ENCODE measurements at regions not wholly inside any gene's neighbourhood (a gene's known extent, or its start where the extent isn't known, plus 50 kb on each side); places are given as distances from the start of the nearest gene placed in this dataset.

DNA sequence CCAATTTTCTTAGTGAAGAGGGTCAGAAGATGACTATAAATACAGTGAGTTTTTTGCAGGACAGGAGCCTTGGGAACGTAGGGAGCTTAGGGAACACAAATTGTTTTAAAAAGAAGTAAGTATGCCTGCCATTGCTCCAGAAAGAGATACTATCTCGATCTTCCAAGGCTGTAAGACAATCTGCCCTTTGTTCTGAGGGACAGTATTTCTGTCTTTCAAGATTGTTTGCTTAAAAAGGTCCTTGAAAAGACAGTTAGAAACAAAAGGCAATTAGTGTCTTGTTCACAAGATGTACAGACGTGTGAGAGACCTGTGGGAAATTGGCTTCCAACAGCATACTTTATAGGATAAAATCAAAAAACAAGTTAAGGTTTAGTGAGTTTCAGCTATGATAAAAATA, 321.2 kb upstream of the FAR2 start:
- no peak for DNase-seq

DNA sequence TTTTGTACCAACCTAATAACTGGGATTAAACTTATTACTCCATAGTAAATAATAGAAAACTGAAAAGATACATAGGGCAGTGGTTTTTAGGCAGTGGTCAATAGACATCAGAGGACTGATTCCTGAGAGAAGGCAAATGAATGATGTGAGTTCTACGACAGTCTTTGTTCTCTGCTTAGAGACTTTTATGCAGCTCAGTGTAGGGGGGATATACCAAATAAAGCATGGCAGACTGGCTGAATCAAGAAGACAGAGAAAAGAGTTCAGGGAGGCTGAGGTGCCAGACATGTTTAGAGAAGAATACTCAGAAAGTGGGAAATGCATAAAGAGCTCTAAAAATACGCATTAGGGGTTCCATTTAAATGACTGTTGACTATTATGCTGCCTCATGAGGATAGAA, 320.8 kb upstream of the FAR2 start:
- no peak for DNase-seq

DNA sequence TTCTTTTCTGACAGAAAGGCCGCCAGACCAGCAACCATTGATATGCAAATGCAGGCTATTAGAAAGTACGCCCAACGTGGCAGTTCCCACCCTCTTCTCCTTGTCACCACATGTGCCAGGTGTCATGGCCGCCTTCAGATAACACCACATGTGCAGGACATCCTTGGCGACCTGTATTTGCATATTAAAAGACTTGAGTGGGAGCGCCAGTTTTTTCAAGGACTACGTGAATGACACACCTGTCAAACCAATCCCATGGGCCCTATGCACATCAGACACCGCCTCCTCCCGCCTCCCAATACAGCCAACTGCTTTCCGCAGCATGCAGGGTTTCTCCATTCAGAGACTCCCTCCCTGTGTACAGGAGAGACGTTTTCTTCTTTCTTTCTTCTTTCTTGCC, 318.6 kb upstream of the FAR2 start:
- DNase-seq: no peak

- no peak for DNase-seq
Measured at GRCh38 chr12:28844718-28845117, 304.4 kb upstream of the FAR2 start.

- DNase-seq: no peak
Measured at GRCh38 chr12:28851781-28852180, 297.3 kb upstream of the FAR2 start.

GRCh38 chr12:28855761-28856310, 293.2 kb upstream of the FAR2 start:
- DNase-seq: no peak

GRCh38 chr12:28857369-28857768, 291.7 kb upstream of the FAR2 start:
- DNase-seq: no peak

DNA sequence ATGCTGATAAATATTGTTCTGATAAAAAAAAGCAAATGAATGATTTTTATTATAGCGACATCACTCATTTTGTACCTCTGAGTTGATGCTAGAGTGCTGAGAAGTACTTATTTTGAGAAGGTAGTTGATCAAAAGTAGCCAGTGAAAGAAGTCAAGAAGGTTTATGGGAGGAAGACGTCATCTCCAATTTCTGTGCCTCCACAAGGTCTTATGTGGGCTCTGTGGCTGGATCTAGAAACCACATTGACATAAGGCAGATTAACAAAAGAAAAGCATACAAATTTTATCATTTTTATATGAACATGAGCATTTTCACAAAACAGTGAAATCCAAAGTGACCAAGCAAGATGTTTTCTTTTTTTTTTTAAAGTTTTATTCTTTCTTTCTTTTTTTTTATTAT, 289.5 kb upstream of the FAR2 start:
- no peak for DNase-seq

GRCh38 chr12:28865776-28866175, 283.3 kb upstream of the FAR2 start:
- DNase-seq: no peak

DNA sequence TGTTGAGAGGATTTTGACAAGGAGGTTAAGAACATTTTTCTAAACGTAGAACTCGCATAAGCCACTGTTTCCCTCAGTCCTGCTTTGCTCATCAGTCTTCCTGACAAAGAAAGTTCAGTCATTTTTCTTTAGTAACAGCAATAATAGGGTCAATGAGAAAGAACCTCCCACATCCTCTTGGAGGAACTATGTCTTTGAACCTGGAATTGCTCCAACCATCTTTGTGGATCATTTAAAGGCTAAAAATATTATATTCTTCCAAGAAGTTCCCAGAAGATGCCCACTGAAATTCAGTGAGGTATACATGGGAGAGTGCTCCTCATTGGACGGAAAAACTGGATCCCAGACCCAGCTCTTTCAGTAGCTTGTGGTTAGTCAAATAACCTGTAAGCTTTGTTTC, 282.8 kb upstream of the FAR2 start:
- DNase-seq: no peak

DNA sequence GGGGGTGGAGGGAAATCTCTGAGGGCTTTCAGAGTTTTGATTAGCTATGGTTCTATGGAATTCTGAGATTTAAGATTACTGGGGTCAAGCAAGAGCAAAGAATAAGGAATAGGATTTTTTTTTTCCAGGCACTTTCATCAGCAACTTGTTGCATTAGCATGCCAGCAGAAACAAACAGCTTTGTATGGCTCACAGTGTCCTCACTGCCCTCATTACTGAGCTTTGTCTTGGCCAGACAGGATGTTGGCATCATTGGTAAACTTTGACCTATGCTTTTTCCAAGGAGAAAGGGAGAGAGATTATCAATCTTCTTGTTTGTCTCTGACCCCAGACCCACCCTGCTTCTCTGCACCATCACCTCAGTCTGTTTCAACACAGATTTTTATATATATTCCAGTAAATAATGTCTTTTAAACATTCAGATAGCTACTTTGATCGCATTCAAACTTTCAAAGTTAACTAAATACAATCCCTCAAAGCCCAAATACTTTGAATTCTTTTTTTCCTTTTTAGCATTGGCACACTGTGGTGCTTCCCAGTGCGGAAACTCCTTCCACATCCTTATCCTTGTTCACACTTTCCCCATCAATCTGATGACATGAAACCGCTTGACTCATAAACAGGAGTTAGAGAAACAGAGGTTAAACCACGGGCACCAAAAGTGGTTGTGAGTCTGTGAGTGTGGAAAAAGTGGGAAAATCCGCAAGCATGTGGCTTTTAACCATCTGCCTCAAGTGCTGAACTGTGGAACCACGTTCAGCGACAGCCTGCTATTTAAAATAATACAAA, 282.2 kb upstream of the FAR2 start:
- no peak for DNase-seq

DNA sequence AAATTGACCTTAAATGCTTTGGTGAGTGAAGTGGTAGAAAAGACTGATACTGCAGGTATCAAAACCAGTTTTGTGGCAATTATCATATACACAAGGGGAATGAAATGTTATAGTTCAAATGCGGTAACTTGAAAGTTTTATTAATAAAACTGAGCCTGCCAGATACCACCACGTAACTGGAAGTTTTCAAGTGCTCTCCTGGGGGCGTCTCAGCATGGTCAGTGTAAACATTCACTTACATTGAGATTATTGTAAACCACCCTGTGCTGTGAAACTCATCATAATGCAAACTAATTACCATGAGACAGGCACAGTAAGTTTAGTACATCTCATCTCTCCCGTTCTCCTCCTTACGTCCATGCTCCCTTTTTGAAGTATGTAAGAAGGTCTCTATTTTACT, 280.7 kb upstream of the FAR2 start:
- no peak for DNase-seq

- DNase-seq: no peak
Measured at GRCh38 chr12:28869197-28869596, 279.9 kb upstream of the FAR2 start.

GRCh38 chr12:28870839-28871440, 278.1 kb upstream of the FAR2 start:
- DNase-seq: no peak

- DNase-seq: peak; percentile 56
Measured at GRCh38 chr12:28872654-28873268, 276.3 kb upstream of the FAR2 start.

DNA sequence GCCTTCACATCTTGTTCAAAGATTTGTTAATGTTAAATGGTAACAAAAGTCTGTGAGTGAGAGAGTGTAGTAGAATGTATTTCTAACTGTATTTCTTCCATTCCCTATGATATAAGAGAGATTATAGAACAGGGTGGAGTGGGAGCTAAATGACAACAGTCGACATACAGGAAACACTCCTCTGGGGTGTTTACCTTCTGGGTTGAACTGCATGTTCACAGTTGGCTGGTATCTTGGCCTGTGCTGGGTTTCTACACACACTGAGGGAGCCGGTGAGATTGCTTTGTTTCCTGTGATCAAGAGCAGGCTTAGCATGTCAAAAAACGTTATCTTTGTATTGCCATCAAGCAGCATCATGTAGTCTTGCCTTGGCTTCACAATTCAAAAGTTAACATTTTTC, 274.3 kb upstream of the FAR2 start:
- no peak for DNase-seq

- DNase-seq: no peak
Measured at GRCh38 chr12:28876196-28876798, 272.8 kb upstream of the FAR2 start.

DNA sequence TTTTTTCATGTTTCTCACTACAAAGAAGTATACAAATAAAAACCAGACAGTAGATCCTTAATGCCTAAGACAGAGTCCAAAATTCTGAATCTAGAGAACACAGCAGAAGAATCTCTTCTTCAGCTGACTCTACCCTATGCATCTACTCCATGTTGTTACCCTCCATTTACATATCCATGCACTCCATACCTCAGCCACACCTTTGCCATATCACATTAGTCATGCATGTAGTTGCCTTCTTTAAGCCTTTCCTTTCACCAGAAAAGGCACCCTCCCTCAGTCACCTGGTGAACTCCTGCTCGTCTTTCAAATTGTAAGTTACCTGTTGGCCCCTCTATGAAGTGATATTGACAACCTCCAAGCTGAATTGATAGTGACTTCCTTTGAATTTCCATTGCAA, 271.2 kb upstream of the FAR2 start:
- no peak for DNase-seq

GRCh38 chr12:28878629-28879028, 270.4 kb upstream of the FAR2 start:
- no peak for DNase-seq

DNA sequence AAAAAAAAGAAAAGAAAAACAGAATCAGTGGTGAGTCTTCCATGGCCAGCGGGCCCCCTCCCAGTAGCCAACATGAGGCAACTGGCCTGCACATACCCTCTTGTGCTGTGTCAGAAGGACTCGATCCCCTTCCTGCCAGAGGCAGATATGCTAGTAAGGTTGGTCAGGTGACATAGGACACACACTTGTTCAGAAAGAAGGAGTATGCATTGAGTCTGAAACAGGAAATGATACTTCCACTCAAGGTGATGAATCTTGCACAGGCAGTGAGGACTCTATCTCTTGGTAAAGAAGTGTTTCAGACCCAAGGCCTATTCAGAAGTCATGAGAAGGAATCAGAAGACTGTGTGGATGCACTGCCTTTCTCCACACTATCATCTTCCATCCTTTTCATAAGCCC, 269.7 kb upstream of the FAR2 start:
- DNase-seq: no peak

- DNase-seq: no peak
Measured at GRCh38 chr12:28882444-28882843, 266.6 kb upstream of the FAR2 start.

GRCh38 chr12:28883406-28883997, 265.6 kb upstream of the FAR2 start:
- no peak for DNase-seq

All from right forelimb (tissue), 1 donor.